KOPT-K1 (cell line): ENCODE measurements at regions not wholly inside any gene's neighbourhood (a gene's known extent, or its start where the extent isn't known, plus 50 kb on each side); places are given as distances from the start of the nearest gene placed in this dataset.

ENCODE experiments used
- H3K27ac ChIP-seq: fragments of 200-600 bp; sonication (generic); 2 replicates; pipeline ENCODE4 v1.5.1; 2016; ENCODE audit warnings: antibody characterized with exemption, mild to moderate bottlenecking, low read depth, low read length; ENCODE audit not compliant: poor library complexity, severe bottlenecking
- H3K36me3 ChIP-seq: fragments of 200-600 bp; sonication (generic); 2 replicates; pipeline ENCODE4 v1.5.1; 2017; ENCODE audit warnings: antibody characterized with exemption, mild to moderate bottlenecking, low read length, moderate library complexity; ENCODE audit not compliant: insufficient read depth
- H3K9me3 ChIP-seq: fragments of 200-600 bp; sonication (generic); 2 replicates; pipeline ENCODE4 v1.5.1; 2017; ENCODE audit warnings: antibody characterized with exemption, low read length, mild to moderate bottlenecking; ENCODE audit not compliant: insufficient read depth, poor library complexity, severe bottlenecking

DNA sequence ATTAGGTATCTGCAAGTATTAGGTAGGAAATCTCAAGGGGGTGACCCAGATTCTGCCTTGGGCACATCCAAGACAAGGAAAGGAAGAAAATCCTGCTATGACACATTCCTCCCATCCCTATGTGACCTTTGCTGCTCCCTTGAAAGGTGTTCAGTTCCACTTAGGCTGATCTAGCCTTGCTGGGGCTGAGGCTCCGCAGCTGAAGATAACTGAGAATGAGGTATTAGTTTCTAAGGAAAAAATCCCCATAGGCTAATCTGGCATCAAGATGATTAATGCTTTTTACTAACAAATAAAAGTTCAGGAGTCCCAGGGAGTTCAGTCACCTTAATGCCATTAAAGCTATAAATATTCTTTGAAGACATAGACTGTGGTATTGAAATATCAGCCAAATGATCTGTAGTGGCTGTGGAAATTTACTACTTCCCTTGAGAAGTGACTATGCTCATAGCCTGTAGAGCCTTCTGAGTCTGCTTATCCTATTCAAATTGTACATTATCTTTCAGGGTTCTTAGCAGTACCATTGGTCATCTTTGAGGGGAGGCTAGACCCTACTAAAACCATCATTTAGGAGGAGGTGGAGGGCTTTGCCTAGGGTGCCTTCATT is 239.9 kb upstream of the RAG2 start:
- Histone ChIP-seq H3K36me3 (no peaks in the 10 kb centered on the region), H3K9me3 (no peaks in the 10 kb centered on the region), H3K27ac (no peak overlapping the region)

DNA sequence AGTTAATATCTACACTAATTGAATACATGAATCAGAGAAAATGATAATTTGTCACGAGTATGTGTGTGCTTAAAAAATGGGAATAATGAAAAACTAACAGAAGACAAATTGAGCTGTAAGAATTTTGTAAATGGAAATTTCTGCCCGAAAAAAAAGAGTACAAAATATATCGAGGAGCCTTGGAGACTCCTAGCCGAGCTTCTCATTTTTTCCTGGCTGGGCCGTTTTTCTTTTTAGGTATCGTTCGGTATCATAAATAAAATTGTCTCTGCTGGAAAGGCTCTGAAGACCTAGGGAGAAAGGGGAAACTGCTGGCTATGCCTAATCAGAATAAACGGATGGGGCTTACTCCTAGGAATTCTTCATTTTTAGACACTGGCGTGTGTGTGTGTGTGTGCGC is 227.2 kb upstream of the RAG2 start:
- H3K27ac ChIP-seq: no peak overlapping the region
- no peaks in the 10 kb centered on the region for H3K9me3 ChIP-seq
- H3K36me3 ChIP-seq: no peaks in the 10 kb centered on the region

- H3K27ac ChIP-seq: no peak overlapping the region
- H3K9me3 ChIP-seq: no peaks in the 10 kb centered on the region
- no peaks in the 10 kb centered on the region for H3K36me3 ChIP-seq
Measured at GRCh38 chr11:36824349-36824748, 226.3 kb upstream of the RAG2 start.

DNA sequence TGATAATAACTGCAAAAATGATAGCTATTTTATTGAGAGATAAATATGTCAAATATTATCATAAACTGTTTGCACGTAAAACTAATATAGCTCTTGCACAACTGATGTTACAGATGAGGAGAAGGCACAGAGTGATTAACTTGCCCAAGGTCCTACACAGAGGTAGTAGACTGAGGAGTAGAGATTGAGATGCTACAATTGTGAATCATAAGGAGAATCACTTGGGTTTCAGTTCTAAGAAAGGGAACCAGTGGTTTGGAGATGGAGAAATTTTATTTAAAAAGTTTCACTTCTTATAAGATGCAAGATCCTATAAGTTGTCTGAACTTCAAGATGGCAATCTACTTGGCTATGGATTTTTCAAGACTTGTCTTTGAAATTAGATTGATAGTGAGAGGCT is 224.8 kb upstream of the RAG2 start:
- Histone ChIP-seq H3K27ac (no peak overlapping the region), H3K9me3 (no peaks in the 10 kb centered on the region), H3K36me3 (no peaks in the 10 kb centered on the region)

GRCh38 chr11:36818410-36818809 is 220.4 kb upstream of the RAG2 start:
- H3K36me3 ChIP-seq: no peaks in the 10 kb centered on the region
- no peaks in the 10 kb centered on the region for H3K9me3 ChIP-seq
- no peak overlapping the region for H3K27ac ChIP-seq

DNA sequence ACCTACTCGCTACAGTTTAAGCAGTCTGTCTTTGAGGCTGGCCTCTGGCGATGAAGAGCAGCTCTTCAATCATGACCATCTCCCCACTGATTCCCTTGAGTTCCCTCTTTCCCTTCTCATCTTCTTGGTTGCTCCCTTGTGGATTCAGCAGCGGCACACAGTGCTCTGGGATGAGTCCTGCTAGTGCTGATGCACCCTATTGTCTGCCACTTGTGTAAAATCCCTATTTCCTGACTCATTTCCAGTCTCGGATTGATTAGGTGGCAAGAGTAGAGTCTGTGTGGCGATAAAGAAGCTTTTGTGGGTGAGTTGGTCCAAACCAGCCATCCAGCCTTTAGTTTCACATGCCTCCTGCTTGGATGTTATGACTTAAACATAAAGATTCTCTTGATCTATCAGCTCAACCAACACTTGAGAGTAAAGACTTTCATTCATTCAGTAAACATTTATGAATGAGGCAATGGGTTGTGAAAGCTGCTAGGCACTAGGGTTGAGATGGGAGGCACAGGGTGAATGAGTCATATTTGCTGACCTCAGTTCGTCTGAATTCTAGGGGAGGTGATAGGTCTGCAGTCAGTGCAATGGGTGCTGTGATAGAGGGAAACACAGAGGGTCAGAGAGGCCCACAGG is 219.4 kb upstream of the RAG2 start:
- Histone ChIP-seq H3K36me3 (no peaks in the 10 kb centered on the region), H3K9me3 (no peaks in the 10 kb centered on the region)

DNA sequence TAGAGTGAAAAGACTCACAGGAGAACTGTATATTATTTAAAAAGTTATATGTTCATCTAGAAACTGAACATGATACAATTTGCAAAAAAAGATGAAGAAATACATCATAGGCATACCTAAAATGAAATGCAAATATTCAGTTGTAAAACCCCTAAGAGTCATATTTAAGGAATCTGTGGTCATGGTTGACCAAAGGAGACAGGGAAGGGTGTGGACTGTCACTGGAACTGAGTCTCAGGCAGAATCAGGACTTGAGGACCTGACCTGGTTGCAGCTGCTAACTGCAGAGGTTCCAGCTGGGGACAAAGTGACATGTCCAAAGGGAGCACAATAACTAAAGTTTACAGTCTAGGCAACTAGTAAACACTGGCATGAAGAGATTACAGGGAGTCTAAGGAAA is 211.3 kb upstream of the RAG2 start:
- no peaks in the 10 kb centered on the region for H3K36me3 ChIP-seq
- H3K9me3 ChIP-seq: no peaks in the 10 kb centered on the region
- no peak overlapping the region for H3K27ac ChIP-seq

More for the DNA sequence above, 219.4 kb upstream of the RAG2 start:
- H3K27ac ChIP-seq: no peak overlapping the region

DNA sequence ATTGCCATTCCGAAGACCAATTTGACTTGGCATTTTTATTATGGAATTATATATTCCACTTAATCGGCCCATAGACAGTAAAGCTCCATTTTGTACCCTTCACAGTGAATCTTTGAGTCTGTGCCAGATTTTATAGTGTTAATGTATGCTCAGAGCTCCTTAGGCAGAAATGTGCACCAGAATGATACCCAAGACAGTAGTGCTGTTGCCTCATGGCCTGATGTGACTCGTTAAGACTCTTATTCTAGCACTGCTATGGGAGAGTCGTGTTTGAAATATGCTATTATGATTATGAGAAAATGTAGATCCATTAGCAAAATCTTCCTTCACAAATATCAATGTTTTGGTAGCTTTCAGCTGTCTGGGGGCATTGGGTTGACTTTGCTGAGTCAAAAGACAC is 209.8 kb upstream of the RAG2 start:
- no peaks in the 10 kb centered on the region for H3K36me3 ChIP-seq
- H3K27ac ChIP-seq: no peak overlapping the region
- no peaks in the 10 kb centered on the region for H3K9me3 ChIP-seq

GRCh38 chr11:36803084-36803483 is 205.0 kb upstream of the RAG2 start:
- Histone ChIP-seq H3K27ac (no peak overlapping the region), H3K36me3 (no peaks in the 10 kb centered on the region)

GRCh38 chr11:36792996-36793914 is 195.2 kb upstream of the RAG2 start:
- Histone ChIP-seq H3K27ac (no peak overlapping the region), H3K36me3 (no peaks in the 10 kb centered on the region), H3K9me3 (no peaks in the 10 kb centered on the region)

More at GRCh38 chr11:36803084-36803483, 205.0 kb upstream of the RAG2 start:
- H3K9me3 ChIP-seq: no peaks in the 10 kb centered on the region

GRCh38 chr11:36791957-36792356 is 193.9 kb upstream of the RAG2 start:
- H3K27ac ChIP-seq: no peak overlapping the region
- H3K36me3 ChIP-seq: no peaks in the 10 kb centered on the region
- no peaks in the 10 kb centered on the region for H3K9me3 ChIP-seq

- Histone ChIP-seq H3K36me3 (no peaks in the 10 kb centered on the region), H3K9me3 (no peaks in the 10 kb centered on the region), H3K27ac (no peak overlapping the region)
Measured at GRCh38 chr11:36790526-36790925, 192.5 kb upstream of the RAG2 start.

DNA sequence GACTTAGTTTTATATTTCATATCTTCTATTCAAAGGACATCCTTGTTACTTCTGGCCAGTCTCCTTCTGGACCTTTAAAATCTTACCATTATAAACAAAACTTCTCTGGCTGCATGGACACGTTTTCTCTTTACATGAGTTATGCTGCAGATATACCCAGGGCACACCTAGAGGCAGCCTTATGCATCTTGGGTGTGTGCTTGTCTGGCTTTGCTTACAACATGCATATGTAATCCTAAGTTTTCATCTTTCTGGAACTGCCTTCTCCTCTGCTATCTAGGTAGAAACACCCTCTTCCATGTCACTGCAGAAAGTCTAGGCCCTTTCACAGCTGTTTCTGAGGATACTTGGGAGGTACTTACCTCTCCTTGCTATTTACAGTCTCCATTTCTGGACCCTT is 185.8 kb upstream of the RAG2 start:
- Histone ChIP-seq H3K9me3 (no peaks in the 10 kb centered on the region), H3K36me3 (no peaks in the 10 kb centered on the region), H3K27ac (no peak overlapping the region)

DNA sequence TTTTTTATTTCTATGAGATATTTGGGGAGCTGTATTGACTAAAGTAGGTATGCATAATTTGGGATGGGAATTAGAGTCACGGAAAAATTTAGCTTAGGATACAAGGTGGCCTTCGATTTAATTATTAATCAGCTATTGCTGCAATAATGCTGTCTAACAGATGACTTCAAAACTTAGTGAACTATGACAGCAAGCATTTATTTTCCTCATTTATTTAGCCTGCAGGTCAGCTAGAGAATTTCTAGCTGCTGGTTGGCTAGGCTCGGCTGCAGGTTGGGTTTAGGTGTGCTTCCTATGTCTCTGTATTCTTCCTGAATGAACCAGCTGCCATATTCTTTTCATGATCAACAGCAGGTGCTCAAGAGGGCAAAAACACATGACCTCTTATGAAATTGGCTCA is 181.8 kb upstream of the RAG2 start:
- H3K27ac ChIP-seq: no peak overlapping the region
- H3K36me3 ChIP-seq: no peaks in the 10 kb centered on the region
- no peaks in the 10 kb centered on the region for H3K9me3 ChIP-seq

GRCh38 chr11:36777311-36777710 is 179.3 kb upstream of the RAG2 start:
- Histone ChIP-seq H3K27ac (no peak overlapping the region), H3K9me3 (no peaks in the 10 kb centered on the region)

More at GRCh38 chr11:36777311-36777710, 179.3 kb upstream of the RAG2 start:
- H3K36me3 ChIP-seq: no peaks in the 10 kb centered on the region
